Heart left ventricle (tissue), 13 donors: ENCODE measurements at regions not wholly inside any gene's neighbourhood (a gene's known extent, or its start where the extent isn't known, plus 50 kb on each side); places are given as distances from the start of the nearest gene placed in this dataset.

ENCODE experiments used
- CTCF ChIP-seq, 12 donors: fragments of 200-600 bp; sonication (generic) in 4 of 12; IDR thresholded peaks; one replicate each; pipeline versions ENCODE4 v1.5.0 to v1.8.0; 2018 to 2022; ENCODE audit warnings: antibody characterized with exemption in 12 of 12, mild to moderate bottlenecking in 5 of 12
- POLR2A ChIP-seq, 2 donors: fragments of 450-650 bp; IDR thresholded peaks; one replicate each; pipeline ENCODE4 v1.6.1; 2017; ENCODE audit warnings: antibody characterized with exemption in 2 of 2, mild to moderate bottlenecking in 2 of 2, moderate library complexity in 2 of 2
- donor health status: ischemic (EF 13 %, LVEDD 7.1; RV severe dilation, severe dysfunction).
- donor health status: DM: no; HTN: yes; CAD: no.
- donor health status: DM: no; HTN: no; CAD: no.
- donor health status: ischemic (EF 25% LVEDD 6.9; RV normal size, moderate dysfunction).
- donor health status: ischemic (EF 25% LVEDD 5.7; RV mildly dilated, moderate dysfunction).
- donor health status: ischemic (EF 35%, LVEDD 5.7; RV mildly dilated, moderate dysfunction).
- donor health status: nonischemic (EF 11% LVEDD 7.7; RV severe dilation, severe dysfunction).
- donor health status: DM: yes; HTN: yes; CAD: no.
- donor health status: PGD.
- donor health status: ischemic (EF 29% LVEDD 5.4; RV normal size, mild dysfunction).
- donor health status: nonischemic (EF 23%, LVEDD 6.1; RV moderate dilation, normal function).

GRCh38 chr10:65123120-65123519, 1601.9 kb downstream of the REEP3 start:
- TF ChIP-seq CTCF (IDR thresholded peaks at IDR 0.05) (no peak), POLR2A (IDR thresholded peaks at IDR 0.05) (no peak)
